GM21447 (cell line): ENCODE measurements at regions not wholly inside any gene's neighbourhood (a gene's known extent, or its start where the extent isn't known, plus 50 kb on each side); places are given as distances from the start of the nearest gene placed in this dataset.
"Not testable (repeated sequence)": the region's sequence is repeated elsewhere in the genome, so short reads cannot be mapped to it uniquely, and the experiment has no call there.

Source experiments
- ATAC-seq: cut with Tn5 transposase; IDR thresholded peaks from one replicate; pipeline ENCODE4 v1.9.1; 2021; ENCODE audit not compliant: unreplicated experiment

GRCh38 chr4:189547559-189547958 is 393.1 kb upstream of the FRG1 start:
- ATAC-seq = no peak

DNA sequence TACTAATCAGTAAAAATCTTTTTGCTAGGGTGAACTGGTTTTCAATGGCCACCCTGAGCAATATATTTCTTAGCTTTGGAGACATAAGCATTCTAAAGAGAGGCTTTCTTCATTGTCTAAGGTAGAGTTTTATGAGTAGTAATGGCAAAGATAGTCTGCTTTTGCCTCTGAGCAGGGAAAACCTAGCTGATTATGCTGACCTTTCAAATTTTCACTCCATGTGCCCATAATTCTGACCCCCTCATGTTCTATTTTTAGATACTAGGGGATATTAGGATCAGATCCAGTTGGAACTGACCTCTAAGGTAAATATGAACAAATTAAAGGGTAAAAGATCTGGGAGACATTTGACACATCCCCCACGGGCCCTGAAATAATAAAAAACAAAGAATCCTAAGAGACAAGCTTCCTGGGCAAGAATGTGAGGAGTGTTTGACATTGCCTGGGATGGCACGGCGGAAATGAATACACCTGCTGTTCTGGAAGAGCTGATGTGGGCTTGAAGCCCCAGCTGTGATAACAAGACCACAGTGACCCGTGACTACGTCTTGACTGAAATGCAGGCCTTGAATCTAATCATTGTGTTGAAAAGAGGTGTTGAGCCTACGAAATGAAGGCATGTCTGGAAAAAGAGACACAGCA is 392.1 kb upstream of the FRG1 start:
- ATAC-seq = no peak

DNA sequence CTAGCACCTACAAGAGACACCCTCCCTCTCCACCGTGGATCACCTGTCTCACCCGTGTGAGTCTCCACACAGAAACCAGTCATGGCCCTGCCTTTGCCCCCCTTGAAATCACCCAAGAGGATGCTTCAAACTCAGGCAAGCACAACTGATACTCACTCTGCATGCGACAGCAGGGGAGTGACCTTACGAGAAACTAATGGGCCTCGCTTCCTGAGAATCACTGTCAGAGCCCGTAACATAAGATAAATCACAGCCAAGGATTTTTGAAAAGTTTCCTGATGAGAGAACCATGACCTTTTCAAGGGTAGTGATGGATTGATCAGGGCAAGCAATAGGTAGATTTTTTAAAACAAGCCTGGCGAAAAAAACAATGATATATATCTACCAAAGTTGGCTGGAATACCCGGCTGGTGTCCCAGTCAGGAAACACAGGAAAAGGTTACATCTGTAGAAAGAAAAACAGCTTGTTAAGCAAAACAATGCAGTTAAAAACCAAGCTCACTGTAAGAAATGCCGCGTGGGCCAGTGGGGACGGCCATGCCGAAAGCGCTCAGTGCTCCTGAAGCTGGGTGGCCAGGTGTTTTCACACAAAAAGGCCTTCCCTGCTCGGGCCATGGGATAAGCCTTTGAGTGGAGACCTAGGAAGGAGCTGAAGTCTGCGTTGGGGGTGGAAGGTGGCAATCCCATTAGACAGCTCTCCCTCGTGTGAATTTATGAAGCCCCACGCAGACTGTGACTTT is 388.6 kb upstream of the FRG1 start:
- ATAC-seq = not testable (repeated sequence)

DNA sequence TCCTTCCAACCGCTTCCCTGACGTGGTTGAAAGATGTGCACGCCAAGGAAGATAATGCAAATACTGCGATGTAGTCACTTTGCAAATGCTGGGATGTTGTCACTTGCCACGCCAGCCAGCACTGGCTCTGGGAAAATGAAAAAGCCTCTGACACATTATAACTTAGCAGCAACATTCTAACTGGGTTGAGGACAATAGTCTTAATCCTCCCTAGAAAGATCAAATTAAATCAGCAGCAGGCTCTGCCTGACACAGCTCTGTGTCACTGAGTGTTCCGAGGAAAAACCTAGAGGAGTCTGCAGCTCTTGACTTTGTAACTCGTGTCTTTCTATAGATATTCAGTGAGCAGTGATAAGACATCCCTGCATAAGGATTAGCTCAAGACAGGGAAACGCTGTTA is 380.1 kb upstream of the FRG1 start:
- not testable (repeated sequence) for ATAC-seq

DNA sequence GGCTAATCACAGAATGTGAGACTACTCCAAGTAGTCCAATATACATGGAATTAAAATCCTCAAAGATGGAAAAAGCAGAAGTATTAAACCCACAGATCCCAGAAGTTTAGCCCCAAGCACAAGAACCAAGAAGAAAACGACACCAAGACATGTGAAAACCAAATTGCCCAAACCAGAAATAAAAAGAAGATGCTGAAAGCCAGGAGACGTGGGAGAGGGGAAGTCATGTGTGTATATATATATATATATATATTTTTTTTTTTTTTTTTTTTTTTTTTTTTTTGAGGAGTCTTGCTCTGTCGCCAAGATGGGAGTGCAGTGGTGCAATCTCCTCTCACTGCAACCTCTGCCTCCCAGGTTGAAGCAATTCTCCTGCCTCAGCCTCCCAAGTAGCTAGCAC is 376.9 kb upstream of the FRG1 start:
- not testable (repeated sequence) for ATAC-seq

DNA sequence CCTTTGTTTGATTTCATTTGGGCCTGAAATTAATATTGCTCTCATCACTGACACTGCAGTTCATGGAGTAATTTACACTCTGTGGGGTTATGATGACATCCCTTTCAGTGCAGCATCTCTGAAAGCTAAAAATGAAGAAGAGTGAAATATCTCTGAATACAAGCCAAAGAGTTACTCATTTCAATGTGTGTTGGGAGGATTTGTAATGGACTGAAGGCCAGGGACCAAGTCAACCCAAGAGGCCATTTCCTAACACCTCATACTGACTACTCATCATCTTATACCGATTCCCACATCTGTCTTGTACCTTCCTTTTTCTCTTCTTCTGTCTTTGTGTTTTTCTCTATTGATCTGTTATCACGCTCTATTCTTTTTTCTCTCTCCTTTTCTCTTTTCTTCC is 374.4 kb upstream of the FRG1 start:
- not testable (repeated sequence) for ATAC-seq

- ATAC-seq = not testable (repeated sequence)
Measured at GRCh38 chr4:189566900-189567299, 373.8 kb upstream of the FRG1 start.

DNA sequence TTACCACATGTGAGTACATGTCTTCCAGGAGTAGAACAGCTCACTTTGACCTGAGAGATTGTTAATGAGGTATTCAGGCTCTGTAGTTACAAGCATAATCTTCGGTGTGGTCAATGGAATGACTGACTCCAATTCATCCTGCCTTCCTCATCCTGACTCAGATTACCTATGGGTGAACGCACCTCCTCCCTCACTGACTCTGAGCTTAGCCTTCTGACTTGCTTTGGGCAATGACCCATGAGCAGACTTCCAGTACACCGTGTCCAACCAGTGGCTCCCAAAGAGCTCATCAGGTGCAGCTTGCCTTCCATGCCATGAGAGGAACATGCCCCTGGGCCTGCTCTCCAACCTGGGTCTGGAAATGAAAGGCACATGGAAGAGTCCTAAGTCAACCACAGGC is 361.0 kb upstream of the FRG1 start:
- not testable (repeated sequence) for ATAC-seq

GRCh38 chr4:189586908-189587632 is 353.6 kb upstream of the FRG1 start:
- not testable (repeated sequence) for ATAC-seq

DNA sequence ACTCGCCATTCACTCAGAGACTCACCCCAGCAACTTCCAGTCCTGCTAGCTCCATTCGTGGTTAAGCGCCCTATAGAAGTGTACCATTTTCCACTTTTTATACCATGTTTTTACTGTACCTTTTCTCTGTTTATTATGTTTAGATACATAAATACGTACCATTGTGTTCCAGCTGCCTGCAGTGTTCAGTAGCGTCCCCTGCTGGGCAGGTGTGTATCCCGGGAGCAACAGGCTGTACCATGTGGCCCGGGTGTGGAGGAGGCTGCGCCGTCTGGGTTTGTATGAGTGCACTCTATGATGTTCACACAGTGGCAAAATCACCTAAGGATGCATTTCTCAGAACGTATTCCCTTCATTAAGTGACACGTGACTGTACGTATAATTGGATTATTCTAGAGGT is 351.5 kb upstream of the FRG1 start:
- not testable (repeated sequence) for ATAC-seq

DNA sequence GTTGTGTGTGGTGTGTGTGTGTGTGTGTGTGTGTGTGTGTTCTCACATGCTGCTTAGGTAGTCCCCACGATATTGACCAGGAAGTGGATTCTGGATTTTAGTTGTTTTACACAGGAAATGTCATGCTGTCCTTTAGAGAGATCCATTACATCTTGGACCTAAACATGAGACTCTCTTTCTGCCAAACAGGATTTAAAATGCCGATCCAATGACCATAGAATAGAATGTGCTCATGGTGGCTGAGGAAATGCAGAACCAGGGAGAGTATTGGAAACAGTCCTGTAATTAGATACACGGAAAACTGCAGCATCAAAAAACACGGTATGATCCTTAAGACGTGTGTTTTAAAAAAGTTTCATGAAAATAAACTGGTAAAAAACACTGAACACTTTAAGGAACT is 347.8 kb upstream of the FRG1 start:
- ATAC-seq = no peak

GRCh38 chr4:189597341-189597740 is 343.3 kb upstream of the FRG1 start:
- ATAC-seq = no peak

GRCh38 chr4:189600264-189600663 is 340.4 kb upstream of the FRG1 start:
- no peak for ATAC-seq

- ATAC-seq = no peak
Measured at GRCh38 chr4:189600718-189601435, 339.8 kb upstream of the FRG1 start.

GRCh38 chr4:189602827-189603226 is 337.8 kb upstream of the FRG1 start:
- ATAC-seq = not testable (repeated sequence)

- ATAC-seq = not testable (repeated sequence)
Measured at GRCh38 chr4:189610571-189610970, 330.1 kb upstream of the FRG1 start.

DNA sequence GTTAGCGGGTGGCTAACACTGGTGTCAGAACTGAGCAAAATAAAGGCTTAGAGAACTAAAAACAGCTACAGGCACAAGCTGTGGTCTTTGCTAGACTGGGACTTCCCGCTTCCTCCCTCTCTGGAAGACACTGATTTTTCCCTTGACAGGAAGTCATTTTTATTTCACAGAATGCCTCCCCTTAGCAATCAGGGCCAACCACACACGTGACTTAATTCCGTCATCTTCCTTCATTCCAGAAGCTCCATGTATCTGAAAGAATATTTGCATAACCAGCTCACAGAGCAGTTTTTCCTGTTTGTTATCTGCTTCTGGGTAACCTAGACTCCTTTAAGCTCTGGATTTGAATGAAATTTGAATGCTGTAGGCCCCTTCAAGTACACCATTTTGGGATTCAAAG is 327.5 kb upstream of the FRG1 start:
- no peak for ATAC-seq

DNA sequence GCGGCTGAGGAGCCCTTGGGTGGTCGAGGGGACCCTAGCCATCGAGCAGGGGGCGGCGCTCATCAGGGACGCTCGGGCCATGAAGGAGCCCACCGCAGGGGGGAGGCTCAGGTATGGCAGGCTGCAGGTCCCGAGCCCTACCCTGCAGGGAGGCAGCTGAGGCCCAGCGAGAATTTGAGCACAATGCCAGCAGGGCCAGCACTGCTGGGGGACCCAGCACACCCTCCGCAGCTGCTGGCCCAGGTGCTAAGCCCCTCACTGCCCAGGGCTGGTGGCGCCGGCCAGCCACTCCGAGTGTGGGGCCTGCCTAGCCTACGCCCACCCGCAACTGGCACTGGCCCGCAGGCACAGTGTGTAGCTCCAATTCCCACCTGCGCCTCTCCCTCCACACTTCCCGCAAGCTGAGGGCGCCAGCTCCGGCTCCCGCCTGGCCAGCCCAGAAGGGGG is 325.4 kb upstream of the FRG1 start:
- no peak for ATAC-seq

- not testable (repeated sequence) for ATAC-seq
Measured at GRCh38 chr4:189617741-189618140, 322.9 kb upstream of the FRG1 start.

DNA sequence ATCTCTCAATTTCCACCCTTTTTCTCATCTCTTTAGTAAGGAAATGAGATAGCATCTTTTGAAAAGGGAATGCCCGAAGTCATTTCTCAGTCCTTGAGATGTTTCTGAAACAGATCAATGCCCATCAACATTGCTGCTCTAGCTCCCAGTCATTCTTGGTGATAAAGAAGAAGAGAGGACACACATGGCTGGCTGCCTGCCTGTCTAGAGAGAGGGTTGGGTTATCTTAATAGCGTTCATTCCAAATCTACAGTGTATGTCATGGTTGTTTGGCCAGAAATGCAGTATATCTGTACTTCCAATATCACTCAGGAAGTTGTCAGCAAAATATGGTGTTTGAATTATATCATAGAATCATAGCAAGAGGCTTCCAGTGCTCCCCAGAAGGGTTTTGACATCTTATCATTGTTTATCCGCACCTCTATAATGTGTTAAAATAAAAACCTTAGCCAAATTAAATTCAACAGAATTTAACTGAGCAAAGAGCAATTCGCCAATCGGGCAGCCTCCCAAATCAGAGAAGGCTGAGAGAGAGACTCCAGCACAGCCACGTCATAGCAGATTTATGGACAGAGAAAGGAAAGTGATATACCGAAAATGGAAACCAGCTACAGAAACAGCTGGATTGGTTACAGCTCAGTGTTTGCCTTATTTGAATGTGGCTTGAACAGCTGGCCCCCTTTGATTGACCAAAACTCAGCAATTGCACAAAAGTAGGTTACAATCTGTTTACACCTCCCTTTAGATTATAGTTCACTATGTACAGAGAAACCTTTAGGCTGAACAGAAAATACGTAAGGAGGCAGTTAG is 321.0 kb upstream of the FRG1 start:
- ATAC-seq = not testable (repeated sequence)
